GM12892 (cell line): ENCODE measurements at regions not wholly inside any gene's neighbourhood (a gene's known extent, or its start where the extent isn't known, plus 50 kb on each side); places are given as distances from the start of the nearest gene placed in this dataset.

Source experiments
- POLR2AphosphoS5 ChIP-seq: IDR thresholded peaks from 2 replicates; pipeline ENCODE4 v1.6.1; 2011; ENCODE audit warnings: low read depth, low read length, control low read depth
- TAF1 ChIP-seq: IDR thresholded peaks from 2 replicates; pipeline ENCODE4 v1.6.1; 2011; ENCODE audit warnings: low read depth, mild to moderate bottlenecking, control low read depth, low read length, borderline replicate concordance

GRCh38 chr20:39092733-39093410 is 130.7 kb downstream of the DHX35 start:
- TF ChIP-seq TAF1 (no peak), POLR2AphosphoS5 (no peak)
